H9 (cell line): ENCODE measurements at regions not wholly inside any gene's neighbourhood (a gene's known extent, or its start where the extent isn't known, plus 50 kb on each side); places are given as distances from the start of the nearest gene placed in this dataset.
A peak's percentile ranks its signal among the peaks of the same experiment; 100 is the strongest.

Experiments
- DNase-seq: peaks from one replicate; pipeline ENCODE4 v3.0.0-alpha.2; 2017
- H2AFZ ChIP-seq: one replicate; pipeline ENCODE4 v1.6.1; 2013; ENCODE audit warnings: mild to moderate bottlenecking, low read length, control low read depth, moderate library complexity
- H2AK5ac ChIP-seq: 2 replicates; pipeline ENCODE4 v1.6.1; 2013; ENCODE audit warnings: low read length, control low read depth, mixed read lengths; ENCODE audit not compliant: insufficient read length
- H2BK120ac ChIP-seq: one replicate; pipeline ENCODE4 v1.6.1; 2013; ENCODE audit warnings: low read depth, mild to moderate bottlenecking, low read length, control low read depth, inconsistent platforms; ENCODE audit not compliant: poor library complexity, severe bottlenecking
- H2BK12ac ChIP-seq: 2 replicates; pipeline ENCODE4 v1.6.1; 2013; ENCODE audit warnings: low read length, control low read depth, mixed read lengths, low read depth; ENCODE audit not compliant: insufficient read length
- H2BK15ac ChIP-seq: 2 replicates; pipeline ENCODE4 v1.6.1; 2013; ENCODE audit warnings: low read depth, low read length, control low read depth
- H2BK20ac ChIP-seq: one replicate; pipeline ENCODE4 v1.6.1; 2013; ENCODE audit warnings: low read depth, mild to moderate bottlenecking, low read length, control low read depth, inconsistent platforms; ENCODE audit not compliant: poor library complexity, severe bottlenecking
- H2BK5ac ChIP-seq: 2 replicates; pipeline ENCODE4 v1.6.1; 2013; ENCODE audit warnings: low read length, control low read depth, mixed read lengths; ENCODE audit not compliant: insufficient read length
- H3K14ac ChIP-seq: 2 replicates; pipeline ENCODE4 v1.6.1; 2013; ENCODE audit warnings: low read length, control low read depth; ENCODE audit not compliant: insufficient read depth
- H3K18ac ChIP-seq: 2 replicates; pipeline ENCODE4 v1.6.1; 2013; ENCODE audit warnings: low read depth, mild to moderate bottlenecking, mixed read lengths, low read length, control low read depth; ENCODE audit not compliant: insufficient read length
- H3K23ac ChIP-seq: 2 replicates; pipeline ENCODE4 v1.6.1; 2013; ENCODE audit warnings: low read length, control low read depth, mixed read lengths, low read depth; ENCODE audit not compliant: insufficient read length
- H3K23me2 ChIP-seq: 2 replicates; pipeline ENCODE4 v1.6.1; 2013; ENCODE audit warnings: low read depth, mild to moderate bottlenecking, mixed read lengths, low read length, control low read depth; ENCODE audit not compliant: insufficient read length, poor library complexity, severe bottlenecking
- H3K27ac ChIP-seq: 2 replicates; pipeline ENCODE4 v1.5.1; 2013; ENCODE audit warnings: low read length, control low read depth, mixed read lengths, low read depth; ENCODE audit not compliant: insufficient read length
- H3K27me3 ChIP-seq: 2 replicates; pipeline ENCODE4 v1.6.1; 2013; ENCODE audit warnings: low read length, control low read depth, inconsistent platforms; ENCODE audit not compliant: insufficient read depth
- H3K4ac ChIP-seq: 2 replicates; pipeline ENCODE4 v1.6.1; 2013; ENCODE audit warnings: low read depth, mild to moderate bottlenecking, control low read depth, inconsistent platforms, low read length, moderate library complexity
- H3K4me1 ChIP-seq: 2 replicates; pipeline ENCODE4 v1.6.1; 2013; ENCODE audit warnings: low read length, control low read depth, inconsistent platforms; ENCODE audit not compliant: insufficient read depth
- H3K4me2 ChIP-seq: 2 replicates; pipeline ENCODE4 v1.6.1; 2013; ENCODE audit warnings: low read length, control low read depth, mixed read lengths; ENCODE audit not compliant: insufficient read length, insufficient read depth
- H3K56ac ChIP-seq: 2 replicates; pipeline ENCODE4 v1.6.1; 2013; ENCODE audit warnings: low read depth, mild to moderate bottlenecking, mixed read lengths, low read length, control low read depth; ENCODE audit not compliant: insufficient read length
- H3K79me1 ChIP-seq: 2 replicates; pipeline ENCODE4 v1.6.1; 2013; ENCODE audit warnings: low read depth, mild to moderate bottlenecking, moderate library complexity, low read length, control low read depth, inconsistent platforms; ENCODE audit not compliant: insufficient read depth, poor library complexity, severe bottlenecking
- H3K79me2 ChIP-seq: 2 replicates; pipeline ENCODE4 v1.6.1; 2013; ENCODE audit warnings: low read length, control low read depth, inconsistent platforms; ENCODE audit not compliant: insufficient read depth
- H3K9ac ChIP-seq: 2 replicates; pipeline ENCODE4 v1.6.1; 2013; ENCODE audit warnings: low read length, control low read depth, mixed read lengths; ENCODE audit not compliant: insufficient read length; ENCODE audit errors: extremely low read depth
- H3K9me3 ChIP-seq: one replicate; pipeline ENCODE4 v1.6.1; 2013; ENCODE audit warnings: low read depth, low read length, inconsistent platforms; ENCODE audit not compliant: control insufficient read depth
- H3T11ph ChIP-seq: one replicate; pipeline ENCODE4 v1.6.1; 2013; ENCODE audit warnings: mild to moderate bottlenecking, low read length, control low read depth, inconsistent platforms
- H4K20me1 ChIP-seq: one replicate; pipeline ENCODE4 v1.6.1; 2013; ENCODE audit not compliant: control insufficient read depth, insufficient read length, insufficient read depth
- H4K5ac ChIP-seq: 2 replicates; pipeline ENCODE4 v1.6.1; 2013; ENCODE audit warnings: low read depth, mild to moderate bottlenecking, mixed read lengths, low read length, control low read depth; ENCODE audit not compliant: insufficient read length
- H4K8ac ChIP-seq: replicated peaks from 2 replicates; pipeline ENCODE4 v1.6.1; 2013; ENCODE audit warnings: low read length, control low read depth, mixed read lengths, low read depth; ENCODE audit not compliant: insufficient read length
- H4K91ac ChIP-seq: 2 replicates; pipeline ENCODE4 v1.6.1; 2013; ENCODE audit warnings: low read depth, mild to moderate bottlenecking, moderate library complexity, mixed read lengths, low read length, control low read depth; ENCODE audit not compliant: insufficient read length
- H3K27ac Mint-ChIP-seq, 3 experiments: 2 replicates in 2 of 3; 3 replicates in 1 of 3; pipeline ENCODE4 v1.8.0; 2020 to 2021; ENCODE audit warnings: mixed read lengths in 3 of 3, mild to moderate bottlenecking in 1 of 3, moderate library complexity in 1 of 3
- H3K27me3 Mint-ChIP-seq: 2 replicates; pipeline ENCODE4 v1.8.0; 2021; ENCODE audit warnings: low read depth, mild to moderate bottlenecking, moderate library complexity, mixed read lengths
- H3K36me3 Mint-ChIP-seq, 3 experiments: 2 replicates in 2 of 3; 3 replicates in 1 of 3; pipeline ENCODE4 v1.8.0; 2020 to 2021; ENCODE audit warnings: low read depth in 3 of 3, mixed read lengths in 3 of 3; ENCODE audit not compliant: insufficient read depth in 1 of 3
- H3K4me1 Mint-ChIP-seq, 2 experiments: 2 replicates each; pipeline ENCODE4 v1.8.0; 2020; ENCODE audit warnings: mixed read lengths in 2 of 2
- H3K4me3 Mint-ChIP-seq, 2 experiments: 2 replicates in 1 of 2; 3 replicates in 1 of 2; pipeline ENCODE4 v1.8.0; 2020 to 2021; ENCODE audit warnings: mild to moderate bottlenecking in 2 of 2, mixed read lengths in 2 of 2, moderate library complexity in 1 of 2
- H3K9me3 Mint-ChIP-seq, 2 experiments: 2 replicates in 1 of 2; 3 replicates in 1 of 2; pipeline ENCODE4 v1.8.0; 2020; ENCODE audit warnings: mild to moderate bottlenecking in 2 of 2, mixed read lengths in 2 of 2, moderate library complexity in 1 of 2
- CTCF ChIP-seq: fragments of 200-600 bp; sonication (generic); conservative IDR thresholded peaks from 3 replicates; pipeline ENCODE4 v1.8.0; 2021; ENCODE audit warnings: antibody characterized with exemption, mild to moderate bottlenecking
- WGBS: extraction: QIAGEN DNeasy Blood & Tissue Kit; methylation state at CpG from one replicate; pipeline ENCODE4 v1.1.7; 2013; ENCODE audit warnings: missing lambda C conversion rate, low lambda C conversion rate, mixed read lengths; ENCODE audit not compliant: insufficient read length; ENCODE audit errors: extremely low coverage; 5-methylcytosine and 5-hydroxymethylcytosine counted together

GRCh38 chr6:167703781-167704180 lies 122.9 kb upstream of the AFDN start:
- H4K91ac ChIP-seq = no peak overlapping the region
- H2BK15ac ChIP-seq = no peak overlapping the region
- no peak for TF ChIP-seq CTCF
- H3K27ac ChIP-seq = no peak overlapping the region
- H2BK5ac ChIP-seq = no peak overlapping the region
- no peaks in the 10 kb centered on the region for H3K23me2 ChIP-seq
- no peaks in the 10 kb centered on the region for H3K4me1 ChIP-seq
- H3T11ph ChIP-seq = no peak overlapping the region
- no peak overlapping the region for H3K4me2 ChIP-seq
- no peak overlapping the region for H3K18ac ChIP-seq
- Mint-ChIP-seq H3K27ac (no peak overlapping the region), H3K36me3 (no peaks in the 10 kb centered on the region), H3K27me3 (peaks cover 5% of the 10 kb centered on the region; the same call in 1 of the 2 replicates), H3K4me1 (peaks cover 16 to 21% of the 10 kb centered on the region in 2 experiments), H3K9me3 (no peaks in the 10 kb centered on the region), H3K4me3 (no peak overlapping the region)
- no peak overlapping the region for H2BK20ac ChIP-seq
- no CpG with 5 or more reads among the region's 10 CpGs for WGBS
- no peak overlapping the region for H4K8ac ChIP-seq
- H2BK12ac ChIP-seq = no peak overlapping the region
- no peaks in the 10 kb centered on the region for H4K20me1 ChIP-seq
- DNase-seq = peak; percentile 20
- H3K79me2 ChIP-seq = no peaks in the 10 kb centered on the region
- H3K56ac ChIP-seq = no peak overlapping the region
- no peak overlapping the region for H3K4ac ChIP-seq
- no peaks in the 10 kb centered on the region for H3K9me3 ChIP-seq
- H2BK120ac ChIP-seq = no peak overlapping the region
- no peak overlapping the region for H3K14ac ChIP-seq
- no peak overlapping the region for H2AK5ac ChIP-seq
- H2AFZ ChIP-seq = no peak overlapping the region
- no peaks in the 10 kb centered on the region for H3K27me3 ChIP-seq
- no peaks in the 10 kb centered on the region for H3K79me1 ChIP-seq
- H4K5ac ChIP-seq = no peak overlapping the region
- H3K9ac ChIP-seq = no peak overlapping the region
- no peak overlapping the region for H3K23ac ChIP-seq
